ENCODE measurements at regions not wholly inside any gene's neighbourhood (a gene's known extent, or its start where the extent isn't known, plus 50 kb on each side); places are given as distances from the start of the nearest gene placed in this dataset.

- no peak for ATAC-seq
- POLR2A ChIA-PET: no interaction called here
- TF ChIP-seq CEBPB (IDR thresholded peaks at IDR 0.05) (no peak), POLR2AphosphoS2 (conservative IDR thresholded peaks at IDR 0.05; ENCODE audit: low read length) (no peak), MYC (IDR thresholded peaks at IDR 0.05; ENCODE audit: borderline replicate concordance, low read length) (no peak), CTCF (IDR thresholded peaks at IDR 0.05) (no peak), CBX2 (IDR thresholded peaks at IDR 0.05; ENCODE audit: borderline replicate concordance, low read depth) (no peak), USF2 (IDR thresholded peaks at IDR 0.05) (no peak), MAZ (IDR thresholded peaks at IDR 0.05; ENCODE audit: borderline replicate concordance, low read depth, low read length) (no peak), NPAS2 (CRISPR knock-in tag; IDR thresholded peaks at IDR 0.05; ENCODE audit: borderline replicate concordance) (no peak), FOSL2 (IDR thresholded peaks at IDR 0.05) (no peak), FOSL2 (CRISPR knock-in tag; IDR thresholded peaks at IDR 0.05) (no peak)
- Histone ChIP-seq H3K9me3 (no peaks in the 10 kb centered on the region), H3K4me2 (no peak overlapping the region), H3K4me3 (no peak overlapping the region), H3K27ac (no peak overlapping the region), H3K4me1 (no peaks in the 10 kb centered on the region)
- FAIRE-seq: no peak
- DNase-seq (ENCODE audit: low read depth in 1 of 2, low spot score in 1 of 2): no peak
- CTCF ChIA-PET: no interaction called here
- WGBS (ENCODE audit: missing lambda C conversion rate): 45% methylated on average over 2 of the region's 2 CpGs
Measured at GRCh38 chr3:25007974-25008658, 419.9 kb upstream of the RARB start.

- Histone ChIP-seq H3K9me3 (no peaks in the 10 kb centered on the region), H3K27ac (no peak overlapping the region), H3K4me3 (no peak overlapping the region), H3K4me1 (no peaks in the 10 kb centered on the region), H3K4me2 (no peak overlapping the region)
- POLR2A ChIA-PET: no interaction called here
- CTCF ChIA-PET: no interaction called here
- WGBS (ENCODE audit: missing lambda C conversion rate): 50% methylated on average over 2 of the region's 2 CpGs
- no peak for TF ChIP-seq EHMT2 (IDR thresholded peaks at IDR 0.05; ENCODE audit: low read depth)
- no peak for TF ChIP-seq RARB (CRISPR knock-in tag; IDR thresholded peaks at IDR 0.05)
- TF ChIP-seq REST (IDR thresholded peaks at IDR 0.05): no peak
- no peak for TF ChIP-seq EP300 (IDR thresholded peaks at IDR 0.05)
- TF ChIP-seq HDAC2 (IDR thresholded peaks at IDR 0.05): no peak
- TF ChIP-seq JUN (IDR thresholded peaks at IDR 0.05): no peak
- no peak for TF ChIP-seq KDM5A (IDR thresholded peaks at IDR 0.05)
- no peak for TF ChIP-seq SREBF2 (IDR thresholded peaks at IDR 0.05)
- no peak for TF ChIP-seq RCOR1 (IDR thresholded peaks at IDR 0.05; ENCODE audit: low read depth, low read length)
- ATAC-seq (no peak), DNase-seq (ENCODE audit: low read depth in 1 of 2, low spot score in 1 of 2) (no peak), FAIRE-seq (no peak)
Measured at GRCh38 chr3:25009665-25010064, 418.4 kb upstream of the RARB start.

- ATAC-seq: no peak
- Histone ChIP-seq H3K4me3 (no peak overlapping the region), H3K4me2 (no peak overlapping the region), H3K9me3 (no peaks in the 10 kb centered on the region), H3K4me1 (no peaks in the 10 kb centered on the region), H3K27ac (no peak overlapping the region)
- ChIA-PET POLR2A (no interaction called here), CTCF (no interaction called here)
- no peak for DNase-seq (ENCODE audit: low read depth in 1 of 2, low spot score in 1 of 2)
- no peak for FAIRE-seq
- TF ChIP-seq REST (IDR thresholded peaks at IDR 0.05) (no peak), CHD4 (IDR thresholded peaks at IDR 0.05; ENCODE audit: borderline replicate concordance) (no peak), GATA3 (IDR thresholded peaks at IDR 0.05; ENCODE audit: borderline replicate concordance) (no peak), JUNB (IDR thresholded peaks at IDR 0.05) (no peak), CTCF (IDR thresholded peaks at IDR 0.05) (no peak), BHLHE40 (IDR thresholded peaks at IDR 0.05; ENCODE audit: low read depth, low read length) (no peak)
Measured at GRCh38 chr3:25015599-25015998, 412.5 kb upstream of the RARB start.
